NCI-H510A treated with DMSO at 0.1 percent for 48 hours (cell line): ENCODE measurements at regions not wholly inside any gene's neighbourhood (a gene's known extent, or its start where the extent isn't known, plus 50 kb on each side); places are given as distances from the start of the nearest gene placed in this dataset.
"Not testable (repeated sequence)": the region's sequence is repeated elsewhere in the genome, so short reads cannot be mapped to it uniquely, and the experiment has no call there.

Experiments
- DNase-seq: peaks from one replicate; lab custom pipeline; 2025; lab: John Stamatoyannopoulos, UW

- DNase-seq, result no peak
Observed at GRCh38 chr12:5096241-5096924, 52.7 kb downstream of the KCNA5 start.

DNA sequence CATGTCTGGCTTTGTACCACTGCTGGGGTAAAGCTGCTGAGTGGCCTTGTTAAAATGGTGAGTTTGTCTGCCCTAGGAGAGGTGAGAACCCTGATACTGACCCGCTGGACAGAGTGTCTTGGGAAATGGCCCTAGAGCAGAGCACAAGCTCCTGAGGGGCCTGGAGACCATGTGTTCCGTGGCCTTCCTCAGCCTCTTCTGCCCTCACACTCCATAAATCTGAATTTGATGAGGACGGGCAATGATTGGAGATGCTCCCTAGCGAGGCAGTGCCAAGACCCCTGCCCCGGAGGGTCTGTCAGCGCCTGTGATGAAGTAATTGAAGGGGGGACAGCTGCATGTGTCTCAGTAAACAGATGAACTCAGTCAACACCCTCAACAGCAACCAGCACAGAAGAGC, 54.1 kb downstream of the KCNA5 start:
- no peak for DNase-seq

GRCh38 chr12:5099136-5099535, 55.5 kb downstream of the KCNA5 start:
- no peak for DNase-seq

DNA sequence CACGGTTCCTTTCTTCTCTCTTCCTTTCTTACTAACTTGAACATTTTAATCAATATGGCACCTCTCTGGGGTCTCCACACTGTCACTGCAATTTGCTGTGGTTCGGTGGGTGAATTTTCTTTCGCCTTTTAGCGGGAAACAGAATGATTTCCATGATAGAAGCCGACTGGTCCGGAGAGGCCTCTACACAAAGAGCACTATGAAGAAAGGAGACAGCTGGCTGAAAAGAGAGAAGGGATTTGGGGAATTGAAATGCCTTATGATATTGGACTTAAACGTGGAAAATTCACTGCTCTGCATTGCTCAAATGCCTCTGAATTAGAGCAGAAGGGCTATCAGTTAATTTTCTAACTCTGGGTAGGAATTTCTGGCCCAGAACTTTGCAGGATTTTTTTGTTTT, 55.9 kb downstream of the KCNA5 start:
- DNase-seq, result no peak

DNA sequence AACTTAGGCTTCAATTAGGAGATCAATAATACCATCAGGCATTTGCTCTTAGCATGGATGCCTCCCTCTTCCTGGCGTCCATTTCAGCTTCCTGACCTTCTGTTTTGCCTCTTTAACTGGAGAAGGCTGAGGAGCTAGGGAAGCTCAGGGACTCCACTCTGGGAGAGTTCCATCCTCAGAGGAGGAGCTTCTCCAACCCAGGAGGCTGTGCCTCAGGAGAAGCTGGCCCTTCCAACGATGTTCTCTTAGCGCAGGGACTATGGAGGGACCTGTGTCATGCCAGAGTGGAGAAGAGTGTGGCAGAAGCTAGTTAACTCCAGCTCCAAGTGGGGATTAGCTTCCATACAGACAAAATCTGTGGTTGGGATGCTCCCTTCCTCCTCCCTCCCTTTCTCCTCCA, 58.0 kb downstream of the KCNA5 start:
- no peak for DNase-seq

- DNase-seq, result no peak
Observed at GRCh38 chr12:5102261-5102789, 58.6 kb downstream of the KCNA5 start.

GRCh38 chr12:5102806-5103205, 59.1 kb downstream of the KCNA5 start:
- DNase-seq, result no peak

- DNase-seq, result no peak
Observed at GRCh38 chr12:5110345-5110744, 66.7 kb downstream of the KCNA5 start.

- DNase-seq, result no peak
Observed at GRCh38 chr12:5114436-5114835, 70.8 kb downstream of the KCNA5 start.

GRCh38 chr12:5121784-5122183, 78.1 kb downstream of the KCNA5 start:
- DNase-seq, result not testable (repeated sequence)

- peak; percentile 41 for DNase-seq
Observed at GRCh38 chr12:5122256-5122831, 78.7 kb downstream of the KCNA5 start.

DNA sequence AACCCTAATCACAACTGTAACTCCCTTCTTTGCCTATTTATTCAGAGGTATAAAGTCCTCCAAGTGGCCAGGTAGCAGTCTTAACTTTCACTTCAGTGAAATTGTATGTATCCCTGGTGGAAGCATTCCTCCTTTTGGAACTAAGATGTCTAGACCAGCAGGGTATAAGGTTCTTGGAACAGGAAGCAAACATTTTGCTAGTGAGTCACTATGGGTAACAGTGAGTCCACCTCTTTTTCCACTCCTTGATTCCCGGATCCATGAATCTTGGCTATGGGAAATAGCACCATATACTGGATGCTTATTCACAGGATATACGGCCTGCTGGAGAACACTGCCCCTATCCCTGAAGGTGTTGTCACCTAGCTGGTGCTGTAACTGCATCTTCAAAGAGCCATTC, 80.2 kb downstream of the KCNA5 start:
- no peak for DNase-seq

- no peak for DNase-seq
Observed at GRCh38 chr12:5124401-5124800, 80.7 kb downstream of the KCNA5 start.

DNA sequence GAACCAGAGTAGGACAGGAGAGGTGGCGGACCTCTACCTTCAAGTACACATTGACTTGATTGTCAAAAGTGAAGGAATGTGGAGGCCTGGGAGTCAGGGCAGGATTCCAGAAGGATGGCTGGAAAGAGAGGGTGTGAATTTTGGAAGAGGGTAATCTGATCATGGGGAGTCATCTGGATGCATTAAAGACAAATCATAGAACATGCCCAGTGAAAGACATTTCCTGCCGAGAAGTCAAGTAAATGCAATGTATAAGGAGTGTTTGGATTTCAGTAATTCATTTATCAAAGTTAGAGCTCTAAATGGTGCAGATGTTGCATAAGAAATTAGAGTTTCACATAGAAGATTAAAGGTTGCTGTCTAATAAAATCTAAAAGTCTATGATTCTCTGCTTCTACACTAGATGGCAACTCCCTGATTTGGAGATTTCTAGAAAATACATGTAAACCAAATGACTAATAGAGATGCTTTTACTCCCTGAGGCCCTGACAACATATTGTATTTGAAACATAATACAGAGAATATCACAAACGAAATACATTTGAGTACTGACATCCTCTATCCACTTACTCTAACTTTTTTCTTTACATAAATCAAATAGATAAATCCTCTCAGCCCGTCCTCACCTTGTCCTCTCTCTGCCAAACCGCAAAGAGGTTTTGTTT, 91.3 kb downstream of the KCNA5 start:
- DNase-seq, result no peak

- DNase-seq, result no peak
Observed at GRCh38 chr12:5138256-5138655, 94.6 kb downstream of the KCNA5 start.

DNA sequence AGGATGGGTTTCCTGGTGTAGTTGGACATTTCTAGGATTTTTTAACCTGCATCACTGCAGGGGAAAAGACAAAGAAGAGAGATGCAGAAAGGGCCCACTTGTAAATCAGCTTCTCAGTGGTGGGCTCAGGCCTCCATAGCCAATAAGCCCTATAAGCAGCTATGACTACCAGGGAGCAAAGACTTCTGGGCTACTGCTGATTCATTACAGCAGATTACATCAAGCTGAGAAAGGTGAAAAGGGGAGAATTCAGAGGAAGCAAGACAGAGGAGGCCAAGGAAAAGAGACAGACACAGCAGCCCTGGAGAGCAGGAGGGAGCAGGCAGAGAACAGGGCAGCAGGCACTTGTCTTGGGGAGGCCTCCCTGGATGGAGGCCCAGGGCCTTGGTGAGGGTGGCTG, 95.2 kb downstream of the KCNA5 start:
- DNase-seq, result no peak

GRCh38 chr12:5139751-5140150, 96.1 kb downstream of the KCNA5 start:
- DNase-seq, result no peak

DNA sequence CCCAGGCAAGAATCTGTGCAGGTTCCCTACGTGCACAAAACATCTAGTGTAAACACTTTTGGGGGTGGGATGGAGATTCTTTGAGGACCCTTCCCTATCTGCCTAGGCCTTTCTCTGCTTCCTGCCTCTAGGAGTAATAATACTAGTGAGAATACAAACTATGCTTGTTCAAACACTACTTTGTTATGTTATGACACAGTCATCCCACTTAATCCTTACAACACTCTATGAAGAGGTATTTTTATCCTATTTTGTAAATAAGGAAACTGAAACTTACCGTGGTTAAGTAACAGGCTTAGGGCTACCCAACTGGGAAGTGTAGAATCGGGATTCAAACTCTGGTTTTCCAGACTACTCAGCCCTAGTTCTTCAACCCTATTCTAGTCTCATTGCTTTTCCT, 96.5 kb downstream of the KCNA5 start:
- no peak for DNase-seq

DNA sequence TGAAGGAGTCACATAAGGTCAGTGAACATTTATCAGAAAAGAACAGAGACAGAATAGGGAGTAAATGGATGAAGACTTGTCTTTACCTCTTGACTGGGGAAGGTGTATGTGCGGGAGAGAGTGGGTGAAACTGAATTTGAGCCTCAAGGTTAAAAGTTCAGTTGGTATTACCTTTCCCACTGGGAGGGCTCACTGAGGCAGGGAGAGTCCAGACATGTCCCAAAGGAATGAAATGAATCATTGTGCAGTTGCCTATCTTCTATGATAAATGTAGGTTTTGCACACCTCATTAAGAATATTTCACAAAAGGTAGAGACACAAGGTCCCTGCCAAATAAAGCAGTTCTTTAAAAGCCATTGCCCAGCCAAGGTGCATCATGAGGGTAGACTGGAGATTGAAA, 105.2 kb downstream of the KCNA5 start:
- DNase-seq, result no peak

- no peak for DNase-seq
Observed at GRCh38 chr12:5154091-5154490, 110.4 kb downstream of the KCNA5 start.

DNA sequence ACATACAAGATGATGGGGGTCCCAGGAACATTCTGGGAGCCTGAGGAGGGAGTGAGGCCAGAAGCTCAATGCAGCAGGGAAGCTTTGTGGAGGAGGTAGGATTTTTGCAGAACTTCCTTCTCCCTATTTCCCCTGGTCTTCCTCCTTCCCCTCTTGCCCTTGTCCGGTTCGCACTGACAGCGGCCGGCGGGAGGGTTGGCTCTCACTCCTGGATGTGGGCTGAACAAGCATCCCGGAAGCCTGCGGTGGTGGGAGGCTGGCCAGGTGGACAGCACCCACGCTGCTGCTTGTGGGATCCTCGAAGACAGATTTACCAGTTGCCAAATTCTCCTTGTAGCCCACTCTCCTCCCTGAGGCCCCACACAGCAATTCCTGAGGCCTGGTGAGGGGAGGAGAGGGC, 112.2 kb downstream of the KCNA5 start:
- DNase-seq, result no peak

- DNase-seq, result no peak
Observed at GRCh38 chr12:5160827-5161226, 117.1 kb downstream of the KCNA5 start.

DNA sequence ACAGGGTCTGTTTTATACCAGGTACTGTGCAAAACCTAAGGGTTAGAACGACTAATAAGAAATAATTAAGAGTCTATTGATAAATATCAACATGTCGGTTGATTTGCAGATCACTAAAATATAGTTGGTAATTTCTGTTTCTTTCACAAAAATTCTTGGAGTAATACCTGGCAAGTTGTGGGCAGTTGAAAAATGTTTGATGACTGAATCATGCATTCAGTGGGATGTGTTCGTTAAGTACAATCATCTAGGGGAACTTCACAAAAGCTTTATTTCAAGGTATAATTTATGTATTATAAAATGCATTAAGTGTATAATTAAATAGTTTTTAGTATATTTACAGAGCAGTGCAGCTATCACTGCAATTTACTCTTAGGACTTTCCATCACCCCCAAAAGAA, 120.0 kb downstream of the KCNA5 start:
- DNase-seq, result no peak
